ENCODE measurements at regions not wholly inside any gene's neighbourhood (a gene's known extent, or its start where the extent isn't known, plus 50 kb on each side); places are given as distances from the start of the nearest gene placed in this dataset.

DNA sequence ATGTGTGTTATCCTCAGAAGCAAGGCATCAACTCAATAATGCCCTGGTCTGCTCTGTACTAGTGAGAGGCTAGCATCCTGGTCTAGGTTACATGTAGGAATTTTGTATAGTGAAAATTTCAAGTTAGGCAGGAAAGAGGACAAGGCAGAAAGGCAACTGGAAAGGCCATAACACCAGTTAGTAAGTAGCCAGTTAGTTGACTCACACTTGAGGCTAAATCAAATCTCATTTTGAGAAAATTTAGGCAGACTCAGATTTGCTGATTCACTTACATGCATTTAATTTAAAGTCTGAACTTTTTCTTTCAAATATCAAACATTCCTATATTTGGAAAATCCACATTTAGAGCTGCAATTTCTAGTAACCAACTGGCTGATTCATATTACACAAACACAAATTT is 184.5 kb upstream of the TCF21 start:
- TF ChIP-seq, protein P1, sequence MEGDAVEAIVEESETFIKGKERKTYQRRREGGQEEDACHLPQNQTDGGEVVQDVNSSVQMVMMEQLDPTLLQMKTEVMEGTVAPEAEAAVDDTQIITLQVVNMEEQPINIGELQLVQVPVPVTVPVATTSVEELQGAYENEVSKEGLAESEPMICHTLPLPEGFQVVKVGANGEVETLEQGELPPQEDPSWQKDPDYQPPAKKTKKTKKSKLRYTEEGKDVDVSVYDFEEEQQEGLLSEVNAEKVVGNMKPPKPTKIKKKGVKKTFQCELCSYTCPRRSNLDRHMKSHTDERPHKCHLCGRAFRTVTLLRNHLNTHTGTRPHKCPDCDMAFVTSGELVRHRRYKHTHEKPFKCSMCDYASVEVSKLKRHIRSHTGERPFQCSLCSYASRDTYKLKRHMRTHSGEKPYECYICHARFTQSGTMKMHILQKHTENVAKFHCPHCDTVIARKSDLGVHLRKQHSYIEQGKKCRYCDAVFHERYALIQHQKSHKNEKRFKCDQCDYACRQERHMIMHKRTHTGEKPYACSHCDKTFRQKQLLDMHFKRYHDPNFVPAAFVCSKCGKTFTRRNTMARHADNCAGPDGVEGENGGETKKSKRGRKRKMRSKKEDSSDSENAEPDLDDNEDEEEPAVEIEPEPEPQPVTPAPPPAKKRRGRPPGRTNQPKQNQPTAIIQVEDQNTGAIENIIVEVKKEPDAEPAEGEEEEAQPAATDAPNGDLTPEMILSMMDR (conservative IDR thresholded peaks at IDR 0.05): no peak
- TF ChIP-seq ZFX (IDR thresholded peaks at IDR 0.05): no peak
